ENCODE measurements at regions not wholly inside any gene's neighbourhood (a gene's known extent, or its start where the extent isn't known, plus 50 kb on each side); places are given as distances from the start of the nearest gene placed in this dataset.

- H3K79me2 ChIP-seq (ENCODE audit: control insufficient read depth, insufficient read depth, low read length) = no peaks in the 10 kb centered on the region
- no peaks in the 10 kb centered on the region for H3K36me3 ChIP-seq (ENCODE audit: control insufficient read depth, insufficient read depth, low read length)
- 0% methylated on average over 1 of the region's 1 CpG for WGBS (ENCODE audit: insufficient coverage, low coverage, missing lambda C conversion rate)
- H3K9me1 ChIP-seq (ENCODE audit: control insufficient read depth, insufficient read depth, low read length) = no peaks in the 10 kb centered on the region
- H2AFZ ChIP-seq (ENCODE audit: low read depth, low read length) = no peak overlapping the region
- POLR2A ChIA-PET = no interaction called here
- in situ Hi-C loops (cut with MboI) = no loop called here
- no peaks in the 10 kb centered on the region for H3K4me1 ChIP-seq (replicated peaks in 1 of 2; ENCODE audit: control insufficient read depth in 2 of 2, insufficient read depth in 2 of 2, low read length in 2 of 2)
- no peak overlapping the region for H3K27ac ChIP-seq (ENCODE audit: extremely low read depth, low read depth, low read length)
- H3K9me3 ChIP-seq (replicated peaks; ENCODE audit: control insufficient read depth, insufficient read depth, low read depth, low read length) = no peaks in the 10 kb centered on the region
- intact Hi-C loops (cut with micrococcal nuclease) = no loop called here
- no TSS peak for BruUV-seq (replicated peaks)
- H3K4me3 ChIP-seq = no peak overlapping the region
- no peak for FAIRE-seq
- H3K27me3 ChIP-seq (ENCODE audit: control insufficient read depth in 2 of 2, insufficient read depth in 2 of 2, low read length in 2 of 2) = no peaks in the 10 kb centered on the region
- no peak for ATAC-seq
- no peaks in the 10 kb centered on the region for H4K20me1 ChIP-seq (replicated peaks; ENCODE audit: control insufficient read depth, insufficient read depth, low read length)
- no peak for TF ChIP-seq CEBPZ (IDR thresholded peaks at IDR 0.05; ENCODE audit: borderline replicate concordance, low read depth, low read length)
- CTCF ChIA-PET (ENCODE audit: low intra/inter-chr PET ratio) = no interaction called here
- H3K9ac ChIP-seq (ENCODE audit: insufficient read depth in 1 of 2, low read depth in 2 of 2, low read length in 2 of 2) = no peak overlapping the region
- H3K4me2 ChIP-seq (ENCODE audit: insufficient read depth, low read length) = no peak overlapping the region
- DNase-seq (ENCODE audit: extremely low read depth in 1 of 4, low spot score in 3 of 4) = no peak
Observed at GRCh38 chr9:82456642-82457041, 468.1 kb downstream of the SPATA31D1 start.

- 0% methylated on average over 2 of the region's 2 CpGs for WGBS (ENCODE audit: insufficient coverage, low coverage, missing lambda C conversion rate)
- Histone ChIP-seq H3K4me3 (no peak overlapping the region), H3K27me3 (ENCODE audit: control insufficient read depth in 2 of 2, insufficient read depth in 2 of 2, low read length in 2 of 2) (no peaks in the 10 kb centered on the region), H3K9ac (ENCODE audit: insufficient read depth in 1 of 2, low read depth in 2 of 2, low read length in 2 of 2) (no peak overlapping the region), H3K9me3 (replicated peaks; ENCODE audit: control insufficient read depth, insufficient read depth, low read depth, low read length) (no peaks in the 10 kb centered on the region), H2AFZ (ENCODE audit: low read depth, low read length) (no peak overlapping the region), H3K27ac (ENCODE audit: extremely low read depth, low read depth, low read length) (no peak overlapping the region), H3K36me3 (ENCODE audit: control insufficient read depth, insufficient read depth, low read length) (no peaks in the 10 kb centered on the region), H3K4me1 (replicated peaks in 1 of 2; ENCODE audit: control insufficient read depth in 2 of 2, insufficient read depth in 2 of 2, low read length in 2 of 2) (no peaks in the 10 kb centered on the region), H3K79me2 (ENCODE audit: control insufficient read depth, insufficient read depth, low read length) (no peaks in the 10 kb centered on the region), H3K4me2 (ENCODE audit: insufficient read depth, low read length) (no peak overlapping the region), H4K20me1 (replicated peaks; ENCODE audit: control insufficient read depth, insufficient read depth, low read length) (no peaks in the 10 kb centered on the region), H3K9me1 (ENCODE audit: control insufficient read depth, insufficient read depth, low read length) (no peaks in the 10 kb centered on the region)
- no peak for FAIRE-seq
- POLR2A ChIA-PET = no interaction called here
- CTCF ChIA-PET (ENCODE audit: low intra/inter-chr PET ratio) = no interaction called here
- intact Hi-C loops (cut with micrococcal nuclease) (no loop called here), in situ Hi-C loops (cut with MboI) (no loop called here)
- no peak for DNase-seq (ENCODE audit: extremely low read depth in 1 of 4, low spot score in 3 of 4)
- BruUV-seq (replicated peaks) = no TSS peak
- no peak for ATAC-seq
- TF ChIP-seq ZNF134 (CRISPR knock-in tag; conservative IDR thresholded peaks at IDR 0.05) = no peak
- no peak for TF ChIP-seq ZNF512 (tag; IDR thresholded peaks at IDR 0.05)
- no peak for TF ChIP-seq ZNF699 (CRISPR knock-in tag; IDR thresholded peaks at IDR 0.05; ENCODE audit: insufficient replicate concordance)
- TF ChIP-seq SREBF1 (IDR thresholded peaks at IDR 0.05; ENCODE audit: borderline replicate concordance, low read depth, low read length) = no peak
- TF ChIP-seq NCOA2 (IDR thresholded peaks at IDR 0.05; ENCODE audit: partially characterized antibody in 2 of 2) = no peak
- no peak for TF ChIP-seq BRD4 (IDR thresholded peaks at IDR 0.05)
- TF ChIP-seq ELF4 (CRISPR knock-in tag; IDR thresholded peaks at IDR 0.05) = no peak
- TF ChIP-seq SMARCA5 (IDR thresholded peaks at IDR 0.05) = no peak
- TF ChIP-seq MEF2D (tag; conservative IDR thresholded peaks at IDR 0.05; ENCODE audit: low read depth) = no peak
- no peak for TF ChIP-seq ARID1B (IDR thresholded peaks at IDR 0.05)
- no peak for TF ChIP-seq ZNF12 (CRISPR knock-in tag; IDR thresholded peaks at IDR 0.05)
- TF ChIP-seq TAF1 (IDR thresholded peaks at IDR 0.05; ENCODE audit: control insufficient read depth, extremely low read depth, insufficient read depth, low read length, severe bottlenecking) = no peak
Observed at GRCh38 chr9:82457298-82457697, 468.7 kb downstream of the SPATA31D1 start.

Measured in K562 (cell line).